HCT116 (cell line): ENCODE measurements at regions not wholly inside any gene's neighbourhood (a gene's known extent, or its start where the extent isn't known, plus 50 kb on each side); places are given as distances from the start of the nearest gene placed in this dataset.

ENCODE experiments used
- ATAC-seq: fragments of 200-7000 bp; cut with Tn5 transposase; 2 replicates; pipeline ENCODE4 v1.9.1; 2020; ENCODE audit warnings: mild to moderate bottlenecking, moderate library complexity
- BruUV-seq: library from RNA; stranded (reverse); fragments of 400-500 nt; replicated peaks from 2 replicates; lab custom pipeline; 2021; lab: Mats Ljungman, UMichigan
- CTCF ChIA-PET: fragments of 300-600 bp; sonication (Branson Sonifier 250); formaldehyde crosslinking; loops from one replicate; lab custom pipeline; 2021; ENCODE audit warnings: antibody characterized with exemption; lab: Charles Lee
- POLR2A ChIA-PET: fragments of 300-600, 350-600 bp; sonication (Branson Sonifier 250); formaldehyde crosslinking; loops from one replicate; lab custom pipeline; 2021; ENCODE audit warnings: antibody characterized with exemption; lab: Charles Lee
- RAD21 ChIA-PET, 2 experiments: fragments of 300-600 bp; sonication (Branson Sonifier 250); formaldehyde crosslinking; loops; one replicate each; lab custom pipeline; 2023; ENCODE audit warnings: low total read pairs in 2 of 2; ENCODE audit not compliant: uncharacterized antibody in 2 of 2, unreplicated experiment in 2 of 2, low non-redundant PET in 1 of 2; lab: Charles Lee
- DNase-seq: peaks from one replicate; pipeline ENCODE4 v3.0.0-alpha.2; 2010; ENCODE audit warnings: low read depth, low spot score
- H2AFZ ChIP-seq: fragments of 200-600 bp; shearing (Covaris generic), sonication (generic); 2 replicates; pipeline ENCODE4 v1.6.1; 2017; ENCODE audit warnings: low read depth, mixed run types, mixed read lengths, antibody characterized with exemption, low read length; ENCODE audit not compliant: poor library complexity, severe bottlenecking
- H3K27ac ChIP-seq: 2 replicates; pipeline ENCODE4 v1.5.1; 2012; ENCODE audit warnings: low read depth, low read length
- H3K27me3 ChIP-seq: fragments of 200-600 bp; sonication (generic); 2 replicates; pipeline ENCODE4 v1.6.1; 2016; ENCODE audit warnings: mixed run types, low read length, mixed read lengths; ENCODE audit not compliant: insufficient read depth
- H3K36me3 ChIP-seq, 2 experiments: fragments of 200-500 bp in 1 of 2; fragments of 200-600 bp in 1 of 2; sonication (Bioruptor generic) in 1 of 2; sonication (generic) in 1 of 2; 2 replicates each; pipeline versions ENCODE4 v1.5.1 to v1.6.1; 2014 to 2016; ENCODE audit warnings: low read length in 2 of 2, inconsistent platforms in 1 of 2, mixed read lengths in 1 of 2, mixed run types in 1 of 2; ENCODE audit not compliant: insufficient read depth in 2 of 2, control insufficient read depth in 1 of 2
- H3K4me1 ChIP-seq, 2 experiments: fragments of 200-600 bp in 1 of 2; sonication (generic) in 1 of 2; 2 replicates each; pipeline versions ENCODE4 v1.5.1 to v1.6.1; 2012 to 2017; ENCODE audit warnings: low read length in 2 of 2, inconsistent platforms in 1 of 2, mild to moderate bottlenecking in 1 of 2, mixed read lengths in 1 of 2, mixed run types in 1 of 2, moderate library complexity in 1 of 2; ENCODE audit not compliant: insufficient read depth in 2 of 2, control insufficient read depth in 1 of 2
- H3K4me2 ChIP-seq: fragments of 200-600 bp; sonication (generic); 2 replicates; pipeline ENCODE4 v1.6.1; 2017; ENCODE audit warnings: mixed run types, low read length, mixed read lengths
- H3K4me3 ChIP-seq, 2 experiments: fragments of 200-600 bp in 1 of 2; sonication (generic) in 1 of 2; replicated peaks in 1 of 2; 2 replicates each; pipeline ENCODE4 v1.5.1; 2011 to 2016; ENCODE audit warnings: low read length in 2 of 2, control low read depth in 1 of 2, low read depth in 1 of 2, mild to moderate bottlenecking in 1 of 2, mixed read lengths in 1 of 2, mixed run types in 1 of 2
- H3K79me2 ChIP-seq: fragments of 200-600 bp; sonication (generic); 2 replicates; pipeline ENCODE4 v1.6.1; 2017; ENCODE audit warnings: mild to moderate bottlenecking, mixed run types, low read length, moderate library complexity, mixed read lengths; ENCODE audit not compliant: insufficient read depth
- H3K9ac ChIP-seq: fragments of 200-600 bp; sonication (generic); 2 replicates; pipeline ENCODE4 v1.6.1; 2016; ENCODE audit warnings: low read length, mixed read lengths
- H3K9me2 ChIP-seq: fragments of 200-600 bp; sonication (generic), shearing (Covaris generic); 2 replicates; pipeline ENCODE4 v1.6.1; 2017; ENCODE audit warnings: mixed run types, mild to moderate bottlenecking, moderate library complexity; ENCODE audit not compliant: insufficient read depth
- H3K9me3 ChIP-seq, 2 experiments: fragments of 200-500 bp in 1 of 2; fragments of 200-600 bp in 1 of 2; sonication (Bioruptor generic) in 1 of 2; sonication (generic) in 1 of 2; 2 replicates each; pipeline ENCODE4 v1.6.1; 2014 to 2017; ENCODE audit warnings: low read length in 2 of 2, mixed read lengths in 2 of 2, inconsistent platforms in 1 of 2, low read depth in 1 of 2, mild to moderate bottlenecking in 1 of 2, mixed run types in 1 of 2, moderate library complexity in 1 of 2; ENCODE audit not compliant: control insufficient read depth in 1 of 2, insufficient read depth in 1 of 2
- H4K20me1 ChIP-seq: fragments of 200-600 bp; sonication (generic), shearing (Covaris generic); 2 replicates; pipeline ENCODE4 v1.6.1; 2017; ENCODE audit warnings: mixed run types, mild to moderate bottlenecking, moderate library complexity; ENCODE audit not compliant: insufficient read depth
- CEBPB ChIP-seq: IDR thresholded peaks from 2 replicates; pipeline ENCODE4 v1.6.1; 2012; ENCODE audit warnings: low read depth
- EGR1 ChIP-seq: IDR thresholded peaks from 2 replicates; pipeline ENCODE4 v1.6.1; 2012; ENCODE audit warnings: low read depth
- ELF1 ChIP-seq: IDR thresholded peaks from 2 replicates; pipeline ENCODE4 v1.6.1; 2012; ENCODE audit warnings: low read depth, borderline replicate concordance
- EZH2phosphoT487 ChIP-seq: fragments of 200-600 bp; IDR thresholded peaks from 2 replicates; pipeline ENCODE4 v1.6.1; 2018; ENCODE audit warnings: antibody characterized with exemption, borderline replicate concordance
- JUND ChIP-seq: IDR thresholded peaks from 2 replicates; pipeline ENCODE4 v1.6.1; 2012
- POLR2A ChIP-seq: IDR thresholded peaks from 2 replicates; pipeline ENCODE4 v1.7.0; 2011; ENCODE audit warnings: borderline replicate concordance; ENCODE audit not compliant: insufficient read depth, insufficient read length; ENCODE audit errors: extremely low read depth
- SIN3A ChIP-seq: IDR thresholded peaks from 2 replicates; pipeline ENCODE4 v1.6.1; 2012; ENCODE audit warnings: low read depth
- SP1 ChIP-seq: IDR thresholded peaks from 2 replicates; pipeline ENCODE4 v1.6.1; 2012; ENCODE audit warnings: low read depth
- SRF ChIP-seq: IDR thresholded peaks from 2 replicates; pipeline ENCODE4 v1.6.1; 2012; ENCODE audit warnings: low read depth
- TCF7L2 ChIP-seq: IDR thresholded peaks from 2 replicates; pipeline ENCODE4 v1.7.0; 2011; ENCODE audit warnings: borderline replicate concordance, inconsistent platforms; ENCODE audit not compliant: insufficient read depth, insufficient read length; ENCODE audit errors: extremely low read depth
- YY1 ChIP-seq: IDR thresholded peaks from 2 replicates; pipeline ENCODE4 v1.6.1; 2011; ENCODE audit warnings: low read length, low read depth, moderate library complexity, mild to moderate bottlenecking; ENCODE audit not compliant: insufficient replicate concordance; ENCODE audit errors: extremely low read depth
- ZFX ChIP-seq: fragments of 450-650 bp; IDR thresholded peaks from 2 replicates; pipeline ENCODE4 v1.6.1; 2017
- ZNF274 ChIP-seq: fragments of 200-500 bp; sonication (Bioruptor generic); IDR thresholded peaks from 2 replicates; pipeline ENCODE4 v1.6.1; 2014; ENCODE audit warnings: mild to moderate bottlenecking, low read depth, low read length, inconsistent platforms
- intact Hi-C: fragments of 100-400 bp; cut with micrococcal nuclease; formaldehyde crosslinking; loops from 2 replicates; pipeline ENCODE4 v1.10.0; 2022
- TF ChIP-seq, protein P1 (sequence below): IDR thresholded peaks from 2 replicates; pipeline ENCODE4 v1.6.1; 2011; ENCODE audit warnings: mild to moderate bottlenecking, low read length, moderate library complexity; ENCODE audit not compliant: insufficient replicate concordance; ENCODE audit errors: extremely low read depth
- TF ChIP-seq, protein P2 (sequence below): IDR thresholded peaks from 2 replicates; pipeline ENCODE4 v1.6.1; 2012; ENCODE audit warnings: low read depth

DNA sequence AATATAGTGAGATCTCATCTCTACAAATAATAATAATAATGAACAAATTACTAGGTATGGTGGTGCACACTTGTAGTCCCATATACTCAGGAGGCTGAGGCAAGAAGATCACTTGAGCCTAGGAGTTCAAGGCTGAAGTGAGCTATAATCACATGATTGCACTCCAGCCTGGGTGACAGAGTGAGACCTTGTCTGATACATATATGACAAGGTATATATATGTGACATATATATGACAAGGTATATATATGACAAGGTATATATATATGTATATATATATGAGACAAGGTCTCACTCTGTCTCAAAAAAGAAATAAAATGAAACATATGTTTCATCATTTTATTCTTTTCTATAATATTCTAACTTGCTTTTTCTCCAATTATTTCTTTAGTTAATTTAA lies 278.1 kb upstream of the TET2 start:
- intact Hi-C loops, result no loop called here
- no peak for DNase-seq
- TF ChIP-seq POLR2A (no peak), ZNF274 (no peak), CEBPB (no peak), ELF1 (no peak), SP1 (no peak), TCF7L2 (no peak), EGR1 (no peak), ZFX (no peak), EZH2phosphoT487 (no peak), YY1 (no peak), SRF (no peak), JUND (no peak), SIN3A (no peak)
- TF ChIP-seq, protein P1, sequence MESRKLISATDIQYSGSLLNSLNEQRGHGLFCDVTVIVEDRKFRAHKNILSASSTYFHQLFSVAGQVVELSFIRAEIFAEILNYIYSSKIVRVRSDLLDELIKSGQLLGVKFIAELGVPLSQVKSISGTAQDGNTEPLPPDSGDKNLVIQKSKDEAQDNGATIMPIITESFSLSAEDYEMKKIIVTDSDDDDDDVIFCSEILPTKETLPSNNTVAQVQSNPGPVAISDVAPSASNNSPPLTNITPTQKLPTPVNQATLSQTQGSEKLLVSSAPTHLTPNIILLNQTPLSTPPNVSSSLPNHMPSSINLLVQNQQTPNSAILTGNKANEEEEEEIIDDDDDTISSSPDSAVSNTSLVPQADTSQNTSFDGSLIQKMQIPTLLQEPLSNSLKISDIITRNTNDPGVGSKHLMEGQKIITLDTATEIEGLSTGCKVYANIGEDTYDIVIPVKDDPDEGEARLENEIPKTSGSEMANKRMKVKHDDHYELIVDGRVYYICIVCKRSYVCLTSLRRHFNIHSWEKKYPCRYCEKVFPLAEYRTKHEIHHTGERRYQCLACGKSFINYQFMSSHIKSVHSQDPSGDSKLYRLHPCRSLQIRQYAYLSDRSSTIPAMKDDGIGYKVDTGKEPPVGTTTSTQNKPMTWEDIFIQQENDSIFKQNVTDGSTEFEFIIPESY, result no peak
- TF ChIP-seq, protein P2, sequence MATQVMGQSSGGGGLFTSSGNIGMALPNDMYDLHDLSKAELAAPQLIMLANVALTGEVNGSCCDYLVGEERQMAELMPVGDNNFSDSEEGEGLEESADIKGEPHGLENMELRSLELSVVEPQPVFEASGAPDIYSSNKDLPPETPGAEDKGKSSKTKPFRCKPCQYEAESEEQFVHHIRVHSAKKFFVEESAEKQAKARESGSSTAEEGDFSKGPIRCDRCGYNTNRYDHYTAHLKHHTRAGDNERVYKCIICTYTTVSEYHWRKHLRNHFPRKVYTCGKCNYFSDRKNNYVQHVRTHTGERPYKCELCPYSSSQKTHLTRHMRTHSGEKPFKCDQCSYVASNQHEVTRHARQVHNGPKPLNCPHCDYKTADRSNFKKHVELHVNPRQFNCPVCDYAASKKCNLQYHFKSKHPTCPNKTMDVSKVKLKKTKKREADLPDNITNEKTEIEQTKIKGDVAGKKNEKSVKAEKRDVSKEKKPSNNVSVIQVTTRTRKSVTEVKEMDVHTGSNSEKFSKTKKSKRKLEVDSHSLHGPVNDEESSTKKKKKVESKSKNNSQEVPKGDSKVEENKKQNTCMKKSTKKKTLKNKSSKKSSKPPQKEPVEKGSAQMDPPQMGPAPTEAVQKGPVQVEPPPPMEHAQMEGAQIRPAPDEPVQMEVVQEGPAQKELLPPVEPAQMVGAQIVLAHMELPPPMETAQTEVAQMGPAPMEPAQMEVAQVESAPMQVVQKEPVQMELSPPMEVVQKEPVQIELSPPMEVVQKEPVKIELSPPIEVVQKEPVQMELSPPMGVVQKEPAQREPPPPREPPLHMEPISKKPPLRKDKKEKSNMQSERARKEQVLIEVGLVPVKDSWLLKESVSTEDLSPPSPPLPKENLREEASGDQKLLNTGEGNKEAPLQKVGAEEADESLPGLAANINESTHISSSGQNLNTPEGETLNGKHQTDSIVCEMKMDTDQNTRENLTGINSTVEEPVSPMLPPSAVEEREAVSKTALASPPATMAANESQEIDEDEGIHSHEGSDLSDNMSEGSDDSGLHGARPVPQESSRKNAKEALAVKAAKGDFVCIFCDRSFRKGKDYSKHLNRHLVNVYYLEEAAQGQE, result no peak
- no peaks in the 10 kb centered on the region for H3K27me3 ChIP-seq
- H3K9ac ChIP-seq, result no peak overlapping the region
- no peak overlapping the region for H3K27ac ChIP-seq
- no peaks in the 10 kb centered on the region for H3K36me3 ChIP-seq
- H4K20me1 ChIP-seq, result no peaks in the 10 kb centered on the region
- no peaks in the 10 kb centered on the region for H3K9me3 ChIP-seq
- no peaks in the 10 kb centered on the region for H3K9me2 ChIP-seq
- POLR2A ChIA-PET, result interaction anchor here (1.4 kb wide), 1 partner anchor 18 kb away, joined by 3 read pairs; no protein-coding TSS in a partner anchor
- BruUV-seq, result no TSS peak
- H2AFZ ChIP-seq, result no peak overlapping the region
- no peaks in the 10 kb centered on the region for H3K79me2 ChIP-seq
- no peak overlapping the region for H3K4me2 ChIP-seq
- CTCF ChIA-PET, result no interaction called here
- RAD21 ChIA-PET, result no interaction called here
- no peaks in the 10 kb centered on the region for H3K4me1 ChIP-seq
- H3K4me3 ChIP-seq, result no peak overlapping the region
- no peak for ATAC-seq
